ENCODE measurements at regions not wholly inside any gene's neighbourhood (a gene's known extent, or its start where the extent isn't known, plus 50 kb on each side); places are given as distances from the start of the nearest gene placed in this dataset.

- no peak for TF ChIP-seq PBX3 (IDR thresholded peaks at IDR 0.05; ENCODE audit: insufficient replicate concordance, low read depth, low read length)
- TF ChIP-seq RELA (IDR thresholded peaks at IDR 0.05; ENCODE audit: borderline replicate concordance, partially characterized antibody): peak; percentile 96
- no peak for TF ChIP-seq TCF3 (IDR thresholded peaks at IDR 0.05; ENCODE audit: borderline replicate concordance, insufficient read depth, low read depth, low read length)
- no peak for TF ChIP-seq POLR2A (IDR thresholded peaks at IDR 0.05; ENCODE audit: low read depth, low read length)
- peak; percentile 79; the same call in 1 of the 2 replicates for TF ChIP-seq FOXM1 (IDR thresholded peaks at IDR 0.05; ENCODE audit: low read depth, low read length)
- no peak for TF ChIP-seq NR2C2 (IDR thresholded peaks at IDR 0.05; ENCODE audit: borderline replicate concordance, control insufficient read depth, insufficient read length, low read depth)
- TF ChIP-seq MXI1 (IDR thresholded peaks at IDR 0.05; ENCODE audit: low read depth, low read length): no peak
- TF ChIP-seq KAT2A (conservative IDR thresholded peaks at IDR 0.05; ENCODE audit: control insufficient read depth, low read depth, low read length): no peak
- TF ChIP-seq CHD1 (IDR thresholded peaks at IDR 0.05; ENCODE audit: low read depth, low read length): no peak
- no peak for TF ChIP-seq ZSCAN29 (IDR thresholded peaks at IDR 0.05)
- TF ChIP-seq HCFC1 (IDR thresholded peaks at IDR 0.05; ENCODE audit: low read length): no peak
- TF ChIP-seq NKRF (conservative IDR thresholded peaks at IDR 0.05): peak; percentile 70
- TF ChIP-seq USF1 (IDR thresholded peaks at IDR 0.05; ENCODE audit: borderline replicate concordance, extremely low read length, insufficient read depth, low read depth, low read length): no peak
- TF ChIP-seq BCL11A (IDR thresholded peaks at IDR 0.05; ENCODE audit: low read depth, low read length): peak; percentile 70
- TF ChIP-seq TARDBP (IDR thresholded peaks at IDR 0.05; ENCODE audit: borderline replicate concordance): no peak
- TF ChIP-seq IKZF2 (IDR thresholded peaks at IDR 0.05): peak; percentile 100
- TF ChIP-seq NFXL1 (IDR thresholded peaks at IDR 0.05; ENCODE audit: borderline replicate concordance): no peak
- TF ChIP-seq TAF1 (IDR thresholded peaks at IDR 0.05; ENCODE audit: borderline replicate concordance, low read depth, low read length): no peak
- TF ChIP-seq WRNIP1 (IDR thresholded peaks at IDR 0.05; ENCODE audit: borderline replicate concordance, low read depth, low read length): no peak
- TF ChIP-seq MYB (IDR thresholded peaks at IDR 0.05; ENCODE audit: borderline replicate concordance, low read depth, low read length): no peak
- peak; percentile 100 for TF ChIP-seq RELB (IDR thresholded peaks at IDR 0.05; ENCODE audit: low read depth)
- peak; percentile 97 for TF ChIP-seq EED (IDR thresholded peaks at IDR 0.05; ENCODE audit: low read depth)
- peak; percentile 70; the same call in 1 of the 2 replicates for TF ChIP-seq SPI1 (IDR thresholded peaks at IDR 0.05; ENCODE audit: borderline replicate concordance, insufficient read depth, low read depth, low read length)
- TF ChIP-seq CBX3 (IDR thresholded peaks at IDR 0.05; ENCODE audit: borderline replicate concordance, low read depth): no peak
- peak in 1 of 2 experiments; percentile 48; a peak in 1 of 4 replicates for TF ChIP-seq BHLHE40 (IDR thresholded peaks at IDR 0.05; ENCODE audit: borderline replicate concordance in 1 of 2, low read depth in 2 of 2, low read length in 1 of 2)
Measured at GRCh38 chr6:30816791-30817739, 67.3 kb upstream of the DDR1 start (continued).

Measured in GM12878 (cell line).